Thyroid gland (tissue), 4 donors: ENCODE measurements at regions not wholly inside any gene's neighbourhood (a gene's known extent, or its start where the extent isn't known, plus 50 kb on each side); places are given as distances from the start of the nearest gene placed in this dataset.

ENCODE experiments used
- DNase-seq, 2 donors: peaks; one replicate each; pipeline ENCODE4 v3.0.0-alpha.2; 2019
- H3K27ac ChIP-seq, 3 donors: fragments of 200-600 bp; sonication (generic); 1 replicate in 2 of 3; 2 replicates in 1 of 3; pipeline ENCODE4 v1.5.1; 2016 to 2019; ENCODE audit warnings: mild to moderate bottlenecking in 1 of 3, moderate library complexity in 1 of 3
- H3K27me3 ChIP-seq: fragments of 200-600 bp; sonication (generic); one replicate; pipeline ENCODE4 v1.5.1; 2019
- H3K36me3 ChIP-seq, 2 donors: fragments of 200-600 bp; sonication (generic); one replicate each; pipeline ENCODE4 v1.5.1; 2016 to 2019
- H3K4me1 ChIP-seq, 2 donors: fragments of 200-600 bp; sonication (generic); one replicate each; pipeline ENCODE4 v1.5.1; 2017 to 2019
- H3K4me3 ChIP-seq, 3 donors: fragments of 200-600 bp; sonication (generic); replicated peaks in 1 of 3; 1 replicate in 2 of 3; 2 replicates in 1 of 3; pipeline ENCODE4 v1.5.1; 2016; ENCODE audit warnings: mild to moderate bottlenecking in 1 of 3
- H3K9me3 ChIP-seq: fragments of 200-600 bp; sonication (generic); one replicate; pipeline ENCODE4 v1.5.1; 2017
- CTCF ChIP-seq, 6 experiments: fragments of 200-600 bp in 3 of 6; fragments of 450-650 bp in 3 of 6; sonication (generic) in 3 of 6; IDR thresholded peaks; one replicate each; pipeline ENCODE4 v1.5.1; 2016 to 2019; ENCODE audit warnings: antibody characterized with exemption in 6 of 6, mild to moderate bottlenecking in 2 of 6, inconsistent platforms in 1 of 6, moderate library complexity in 1 of 6
- POLR2A ChIP-seq, 2 donors: fragments of 450-650 bp; IDR thresholded peaks; one replicate each; pipeline ENCODE4 v1.6.1; 2017; ENCODE audit warnings: antibody characterized with exemption in 2 of 2, mild to moderate bottlenecking in 2 of 2, moderate library complexity in 1 of 2
- WGBS, 2 donors: methylation state at CpG; one replicate each; pipeline ENCODE4 v1.1.5; 2017; 5-methylcytosine and 5-hydroxymethylcytosine counted together
- intact Hi-C: fragments of 100-400 bp; cut with DNase I; formaldehyde crosslinking; loops from one replicate; pipeline ENCODE4 v1.15.1; 2023

- H3K4me1 ChIP-seq: no peaks in the 10 kb centered on the region
- H3K4me3 ChIP-seq: no peak overlapping the region
- H3K27me3 ChIP-seq: no peaks in the 10 kb centered on the region
- H3K27ac ChIP-seq: no peak overlapping the region
- no peak for DNase-seq
- 93 to 94% methylated on average over 5 of the region's 5 CpGs for WGBS, 2 donors
- H3K9me3 ChIP-seq: no peaks in the 10 kb centered on the region
- TF ChIP-seq POLR2A (IDR thresholded peaks at IDR 0.05): no peak
- no peak for TF ChIP-seq CTCF (IDR thresholded peaks at IDR 0.05)
- no peaks in the 10 kb centered on the region for H3K36me3 ChIP-seq
- intact Hi-C loops: no loop called here
These were observed 96.8 kb downstream of the IYD start for GRCh38 chr6:150465610-150466009.

GRCh38 chr6:150466196-150466595, 97.4 kb downstream of the IYD start:
- H3K4me1 ChIP-seq: no peaks in the 10 kb centered on the region
- no peak for DNase-seq
- no peak overlapping the region for H3K27ac ChIP-seq
- intact Hi-C loops: no loop called here
- TF ChIP-seq POLR2A (IDR thresholded peaks at IDR 0.05) (no peak), CTCF (IDR thresholded peaks at IDR 0.05) (no peak)
- 86 to 93% methylated on average over 5 of the region's 5 CpGs for WGBS, 2 donors
- no peak overlapping the region for H3K4me3 ChIP-seq
- H3K36me3 ChIP-seq: no peaks in the 10 kb centered on the region
- no peaks in the 10 kb centered on the region for H3K9me3 ChIP-seq
- H3K27me3 ChIP-seq: no peaks in the 10 kb centered on the region

- H3K4me3 ChIP-seq: no peak overlapping the region
- H3K27ac ChIP-seq: no peak overlapping the region
- intact Hi-C loops: no loop called here
- H3K9me3 ChIP-seq: no peaks in the 10 kb centered on the region
- no peak for DNase-seq
- no peaks in the 10 kb centered on the region for H3K4me1 ChIP-seq
- TF ChIP-seq POLR2A (IDR thresholded peaks at IDR 0.05) (no peak), CTCF (IDR thresholded peaks at IDR 0.05) (no peak)
- H3K36me3 ChIP-seq: no peaks in the 10 kb centered on the region
- whole genome bisulfite sequencing, 2 donors: 51 to 60% methylated on average over 3 of the region's 3 CpGs
- H3K27me3 ChIP-seq: no peaks in the 10 kb centered on the region
These were observed 101.3 kb downstream of the IYD start for GRCh38 chr6:150470131-150470530.

- 95 to 96% methylated on average over 6 of the region's 6 CpGs for WGBS, 2 donors
- no peaks in the 10 kb centered on the region for H3K9me3 ChIP-seq
- H3K27ac ChIP-seq: no peak overlapping the region
- no peaks in the 10 kb centered on the region for H3K4me1 ChIP-seq
- H3K4me3 ChIP-seq: no peak overlapping the region
- intact Hi-C loops: no loop called here
- no peaks in the 10 kb centered on the region for H3K27me3 ChIP-seq
- H3K36me3 ChIP-seq: no peaks in the 10 kb centered on the region
- DNase-seq: no peak
- no peak for TF ChIP-seq POLR2A (IDR thresholded peaks at IDR 0.05)
- TF ChIP-seq CTCF (IDR thresholded peaks at IDR 0.05): no peak
These were observed 102.3 kb downstream of the IYD start for GRCh38 chr6:150470960-150471665.

GRCh38 chr6:150478656-150479545, 110.1 kb downstream of the IYD start:
- H3K4me3 ChIP-seq: no peak overlapping the region
- TF ChIP-seq CTCF (IDR thresholded peaks at IDR 0.05): no peak
- TF ChIP-seq POLR2A (IDR thresholded peaks at IDR 0.05): no peak
- 57 to 64% methylated on average over 7 of the region's 7 CpGs for WGBS, 2 donors
- H3K27me3 ChIP-seq: no peaks in the 10 kb centered on the region
- H3K9me3 ChIP-seq: no peaks in the 10 kb centered on the region
- H3K36me3 ChIP-seq: no peaks in the 10 kb centered on the region
- no peaks in the 10 kb centered on the region for H3K4me1 ChIP-seq
- no peak overlapping the region for H3K27ac ChIP-seq
- no peak for DNase-seq
- intact Hi-C loops: no loop called here
